Left renal cortex interstitium (tissue), 4 donors: ENCODE measurements at regions not wholly inside any gene's neighbourhood (a gene's known extent, or its start where the extent isn't known, plus 50 kb on each side); places are given as distances from the start of the nearest gene placed in this dataset.
"Not testable (repeated sequence)": the region's sequence is repeated elsewhere in the genome, so short reads cannot be mapped to it uniquely, and the experiment has no call there.

ENCODE experiments used
- DNase-seq, 4 donors: peaks; one replicate each; pipeline ENCODE4 v3.0.0-alpha.2; 2013; ENCODE audit warnings: low read depth in 4 of 4, low spot score in 2 of 4, missing footprints in 1 of 4

DNA sequence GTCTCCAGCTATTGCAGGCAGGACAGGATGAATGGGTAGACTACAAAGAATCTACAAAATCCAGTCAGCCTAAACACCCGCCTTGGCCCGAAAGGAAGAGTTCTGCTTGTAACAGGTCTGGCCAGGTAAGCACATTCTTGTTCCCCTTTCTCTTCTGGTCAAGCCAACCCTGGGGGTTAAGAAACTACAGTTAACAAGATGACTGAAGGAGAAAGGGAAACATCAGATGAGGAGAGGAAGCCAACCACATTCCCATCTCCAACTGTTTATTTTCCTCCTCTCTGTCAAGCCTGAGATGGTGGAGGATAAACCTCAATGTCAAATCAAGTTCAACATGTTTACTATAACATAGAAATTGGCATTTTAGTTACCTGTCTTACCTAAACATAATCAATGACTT lies 198.9 kb downstream of the IPMK start:
- DNase-seq: no peak

GRCh38 chr10:58066979-58067378 lies 200.7 kb downstream of the IPMK start:
- DNase-seq: no peak

DNA sequence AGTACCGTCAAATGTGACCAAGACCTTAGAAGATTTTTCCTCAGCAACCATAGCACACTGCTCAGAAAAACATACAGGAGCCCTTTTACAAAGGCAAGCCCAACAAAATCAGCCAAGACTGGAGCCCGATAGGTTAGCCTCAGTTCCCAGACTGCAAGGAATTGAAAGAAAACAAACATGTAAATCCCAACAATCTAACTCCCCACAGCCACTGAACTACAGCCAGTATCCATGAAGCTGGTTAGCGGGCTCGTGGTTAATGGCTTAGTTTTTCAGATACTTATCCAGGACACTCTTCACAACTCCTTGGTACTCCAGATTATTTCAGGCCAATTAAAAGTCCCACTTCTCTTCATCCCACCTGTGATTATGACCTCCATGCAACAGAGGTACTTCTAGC lies 201.6 kb downstream of the IPMK start:
- DNase-seq: no peak

DNA sequence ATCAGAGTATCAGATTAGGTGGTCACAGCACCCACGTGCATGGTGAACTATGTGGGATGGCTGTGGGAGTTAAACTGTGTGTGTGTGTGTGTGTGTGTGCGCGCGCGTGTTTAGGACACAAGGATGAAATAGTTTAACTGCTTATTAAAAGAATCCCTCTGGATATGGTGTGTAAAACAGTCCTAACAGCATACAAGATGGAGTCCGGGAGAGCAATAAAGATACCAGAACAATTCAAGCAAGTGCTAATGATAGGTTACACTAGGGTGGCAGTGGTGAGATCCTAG lies 202.2 kb downstream of the IPMK start:
- DNase-seq: no peak

DNA sequence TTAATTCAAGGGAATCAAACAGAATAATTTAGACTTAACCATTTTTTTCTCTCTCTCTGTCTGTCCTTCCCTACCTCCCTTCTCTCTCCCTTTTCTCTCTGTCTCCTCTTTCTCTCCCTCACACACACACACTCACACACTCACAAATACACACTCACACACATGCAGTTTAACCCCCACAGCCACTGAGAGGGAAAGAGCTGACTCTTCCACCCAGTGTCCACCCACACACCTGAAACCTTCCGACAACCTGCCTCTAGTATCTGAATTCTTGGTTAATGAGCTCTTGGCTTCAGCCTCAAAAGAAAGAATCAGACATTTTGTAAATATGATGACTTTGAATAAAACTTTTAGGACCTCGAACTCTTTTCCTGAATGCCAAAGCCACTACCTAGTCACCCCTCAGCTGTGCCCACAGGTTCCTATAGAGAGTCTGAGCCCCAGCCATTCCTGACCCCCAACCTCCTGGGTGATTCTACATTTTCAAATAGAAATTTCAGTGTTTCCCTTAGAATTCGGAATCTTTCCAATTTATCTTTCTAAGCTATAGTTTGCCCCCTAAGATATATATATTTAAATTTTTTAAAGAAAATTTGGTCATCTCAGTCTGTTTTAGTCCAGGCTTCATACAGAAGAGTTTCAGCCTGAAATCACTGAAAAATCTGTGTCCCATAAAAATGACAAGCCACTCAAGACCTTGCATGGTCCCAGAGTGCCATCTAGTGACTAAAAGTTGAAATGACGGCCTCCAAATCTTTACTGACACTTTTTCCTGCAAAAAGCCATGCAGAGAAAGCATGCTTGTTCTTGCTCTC lies 202.8 kb downstream of the IPMK start:
- DNase-seq: peak; percentile 13 to 43 (median 25)

GRCh38 chr10:58063861-58064480 lies 203.7 kb downstream of the IPMK start:
- no peak for DNase-seq

DNA sequence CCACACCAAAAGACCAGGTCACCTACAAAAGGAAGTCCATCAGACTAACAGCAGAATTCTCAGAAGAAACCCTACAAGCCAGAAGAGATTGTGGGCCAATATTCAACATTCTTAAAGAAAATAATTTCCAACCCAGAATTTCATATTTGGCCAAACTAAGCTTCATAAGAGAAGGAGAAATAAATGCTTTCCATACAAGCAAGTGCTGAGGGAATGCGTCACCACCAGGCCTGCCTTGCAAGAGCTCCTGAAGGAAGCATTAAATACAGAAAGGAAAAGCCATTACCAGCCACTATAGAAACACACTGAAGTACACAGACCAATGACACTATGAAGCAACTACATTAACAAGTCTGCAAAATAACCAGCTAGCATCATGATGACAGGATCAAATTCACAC lies 209.0 kb downstream of the IPMK start:
- not testable (repeated sequence) for DNase-seq

DNA sequence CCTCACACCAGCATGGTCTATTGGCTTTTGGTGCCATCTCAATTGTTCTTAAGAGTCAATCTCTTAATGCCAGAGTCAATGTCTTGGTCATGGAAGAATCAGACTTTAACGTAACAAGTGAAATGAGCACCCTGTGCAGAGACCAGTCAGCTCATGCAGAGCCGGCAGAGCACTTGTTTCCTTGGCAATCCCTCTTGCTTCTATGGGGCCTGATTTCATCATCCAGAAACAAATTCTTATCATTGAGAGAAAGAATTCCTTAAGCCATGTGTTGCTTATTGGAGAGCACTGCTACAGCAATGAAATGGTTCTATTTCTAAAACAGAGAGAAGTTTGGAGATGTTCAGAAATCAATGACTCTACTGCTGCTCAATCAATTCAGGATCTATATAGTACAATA lies 212.8 kb downstream of the IPMK start:
- no peak for DNase-seq

- DNase-seq: no peak
Measured at GRCh38 chr10:58052772-58053171, 214.9 kb downstream of the IPMK start.

- DNase-seq: no peak
Measured at GRCh38 chr10:58050575-58050974, 217.1 kb downstream of the IPMK start.

DNA sequence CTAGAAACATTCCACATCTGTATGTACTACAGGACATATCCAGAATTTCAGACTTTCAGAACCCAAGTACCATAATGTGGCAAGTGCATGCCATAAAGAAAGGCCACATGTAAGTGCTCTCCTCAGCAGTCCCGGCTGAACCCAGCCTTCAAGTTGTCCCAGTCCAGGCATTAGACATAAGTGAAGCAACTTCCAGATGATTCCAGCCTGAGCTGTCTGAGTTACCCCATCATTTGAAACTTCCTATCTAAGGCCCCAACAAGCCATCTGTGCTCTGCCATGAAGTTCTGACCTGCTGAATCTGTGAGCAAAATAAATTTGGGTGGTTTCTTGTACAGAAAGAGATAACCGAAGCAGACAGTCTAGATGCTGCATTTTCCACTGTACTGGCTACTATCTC lies 218.8 kb downstream of the IPMK start:
- no peak for DNase-seq

GRCh38 chr10:58044072-58044471 lies 223.6 kb downstream of the IPMK start:
- no peak for DNase-seq

- DNase-seq: no peak
Measured at GRCh38 chr10:58041901-58042300, 225.8 kb downstream of the IPMK start.

GRCh38 chr10:58030208-58030607 lies 237.5 kb downstream of the IPMK start:
- DNase-seq: no peak

DNA sequence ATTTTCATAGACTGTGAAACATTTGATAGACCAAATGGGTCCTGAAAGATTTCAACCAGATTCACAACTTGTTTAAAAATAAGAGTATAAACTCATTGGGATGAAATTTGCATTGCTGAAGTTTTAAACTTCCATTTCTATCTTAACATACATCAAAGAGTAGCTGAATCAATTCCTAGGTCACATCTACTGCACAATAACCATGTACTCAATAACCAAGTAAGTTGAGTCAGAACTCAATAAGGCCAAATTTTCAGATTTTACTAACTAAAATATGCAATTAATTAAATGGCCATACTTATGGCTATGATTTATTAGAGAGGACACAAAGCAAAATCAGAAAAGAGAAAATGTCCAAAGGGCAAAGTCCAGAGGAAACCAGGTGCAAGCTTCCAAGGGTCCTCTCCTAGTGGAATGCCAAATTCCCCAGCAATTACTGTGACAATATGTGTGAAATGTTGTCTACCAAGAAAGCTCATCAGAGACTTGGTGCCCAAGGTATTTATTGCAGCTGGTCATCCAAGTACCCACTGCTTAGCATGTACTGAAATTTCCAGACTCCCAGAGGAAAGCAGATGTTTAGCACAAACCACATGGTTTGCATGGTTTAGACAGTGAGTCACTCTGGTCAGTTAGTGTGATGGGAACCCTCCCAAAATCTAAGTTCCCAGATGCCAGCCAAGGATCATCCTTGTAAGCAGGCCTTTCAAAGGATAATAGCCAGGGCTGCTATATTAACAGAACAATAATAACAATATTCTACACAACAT lies 238.9 kb downstream of the IPMK start:
- DNase-seq: no peak

DNA sequence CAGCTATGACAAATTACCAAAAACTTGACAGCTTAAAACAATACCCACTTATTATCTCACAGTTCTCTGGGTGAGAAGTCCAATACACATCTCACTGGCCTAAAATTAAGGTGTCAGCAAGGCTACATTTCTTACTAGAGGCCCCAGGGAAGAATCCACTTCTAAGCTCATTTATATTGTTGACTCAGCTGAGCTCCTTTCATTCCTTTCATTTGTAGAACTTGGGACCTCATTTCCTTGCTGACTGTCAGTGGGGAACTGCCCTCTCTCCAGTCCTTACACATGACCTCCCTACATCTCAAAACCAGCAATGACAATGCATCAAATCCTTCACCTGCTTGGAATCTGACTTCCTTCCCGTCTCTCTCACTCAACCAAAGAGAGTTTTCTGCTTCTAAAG lies 240.3 kb downstream of the IPMK start:
- DNase-seq: no peak

DNA sequence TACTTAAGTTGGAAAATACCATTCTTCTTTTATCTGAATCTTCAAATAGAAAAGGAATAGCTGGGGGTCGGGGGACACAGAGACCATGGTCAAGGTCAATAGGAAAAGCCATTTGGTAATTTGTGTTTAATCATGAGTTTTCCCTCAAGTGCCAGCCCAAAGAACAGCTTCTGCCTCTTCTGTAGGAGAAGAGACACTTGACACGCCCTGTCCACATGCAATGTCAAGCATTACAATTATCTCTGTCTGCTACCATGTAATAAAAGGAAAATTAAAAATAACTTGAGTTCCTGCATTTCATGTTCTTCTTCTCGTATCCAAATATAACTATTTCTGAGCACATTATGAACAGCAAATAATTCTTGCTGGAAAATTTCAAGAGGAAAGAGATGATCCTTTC lies 241.7 kb downstream of the IPMK start:
- no peak for DNase-seq

DNA sequence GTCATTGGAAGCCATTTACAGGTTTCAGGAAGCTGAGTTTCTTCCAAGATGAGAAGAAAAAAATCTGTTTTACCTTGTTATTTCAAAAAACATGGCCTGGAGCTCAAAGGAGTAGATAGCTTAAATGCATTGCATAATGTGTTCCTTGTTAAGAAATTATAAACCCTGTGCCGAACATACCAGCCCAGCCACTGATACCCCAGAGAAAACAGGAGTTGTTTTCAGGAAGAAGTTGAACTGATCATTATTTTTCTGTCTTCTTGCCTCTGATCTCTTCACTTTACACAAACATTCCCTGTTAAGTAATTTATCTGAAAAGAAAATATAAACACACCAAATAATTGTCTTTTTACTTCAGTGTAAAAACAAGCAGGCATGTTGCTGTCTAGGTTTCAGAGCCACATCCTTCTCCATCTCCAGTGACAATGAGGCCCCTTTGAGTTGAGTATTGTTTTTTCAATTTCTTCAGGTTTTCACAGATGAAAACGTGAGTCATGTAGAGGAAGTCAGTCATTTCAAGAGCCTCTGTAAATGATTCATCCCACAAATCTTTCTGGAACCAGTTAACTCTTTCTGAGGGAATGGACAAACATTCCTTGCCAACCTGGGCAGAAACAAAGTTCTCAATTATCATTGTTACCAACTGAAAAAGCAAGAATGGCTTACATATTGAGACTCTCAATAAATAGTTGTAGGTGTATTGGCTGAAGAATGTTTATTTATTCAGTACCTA lies 244.2 kb downstream of the IPMK start:
- DNase-seq: peak in 1 of 4 donors; percentile 28

GRCh38 chr10:58019863-58020537 lies 247.7 kb downstream of the IPMK start:
- DNase-seq: no peak

GRCh38 chr10:58017719-58018367 lies 249.9 kb downstream of the IPMK start:
- DNase-seq: no peak
